B cell (primary cell): ENCODE measurements at regions not wholly inside any gene's neighbourhood (a gene's known extent, or its start where the extent isn't known, plus 50 kb on each side); places are given as distances from the start of the nearest gene placed in this dataset.
"Not testable (repeated sequence)": the region's sequence is repeated elsewhere in the genome, so short reads cannot be mapped to it uniquely, and the experiment has no call there.

Source experiments
- ATAC-seq: fragments of 200-7000 bp; cut with Tn5 transposase; one replicate; pipeline ENCODE4 v1.10.0; 2021; ENCODE audit warnings: low read depth, mild to moderate bottlenecking, moderate number of reproducible peaks, moderate library complexity
- CTCF ChIA-PET: fragments of 350-600 bp; sonication (Branson Sonifier 250); formaldehyde crosslinking; loops from one replicate; lab custom pipeline; 2021; ENCODE audit warnings: antibody characterized with exemption, inconsistent platforms; lab: Charles Lee
- POLR2A ChIA-PET: fragments of 350-600 bp; sonication (Branson Sonifier 250); formaldehyde crosslinking; loops from one replicate; lab custom pipeline; 2021; ENCODE audit warnings: antibody characterized with exemption; lab: Charles Lee
- DNase-seq: peaks from one replicate; pipeline ENCODE4 v3.0.0; 2013
- H2AFZ ChIP-seq: 2 replicates; pipeline ENCODE4 v1.6.1; 2012; ENCODE audit warnings: mild to moderate bottlenecking, low read depth, low read length; ENCODE audit not compliant: insufficient read depth, poor library complexity, severe bottlenecking
- H3K27ac ChIP-seq, 2 donors: 1 replicate in 1 of 2; 2 replicates in 1 of 2; pipeline ENCODE4 v1.5.1; 2012 to 2013; ENCODE audit warnings: low read length in 2 of 2, mild to moderate bottlenecking in 2 of 2, moderate library complexity in 1 of 2
- H3K27me3 ChIP-seq, 4 experiments: fragments of 200-600 bp in 1 of 4; sonication (generic) in 1 of 4; replicated peaks in 1 of 4; 1 replicate in 2 of 4; 2 replicates in 2 of 4; pipeline versions ENCODE4 v1.6.1 to v1.7.0; 2013 to 2016; ENCODE audit warnings: low read length in 3 of 4, mild to moderate bottlenecking in 2 of 4, mixed read lengths in 1 of 4, moderate library complexity in 1 of 4; ENCODE audit not compliant: insufficient read depth in 4 of 4, control insufficient read depth in 3 of 4; ENCODE audit errors: control extremely low read depth in 1 of 4
- H3K36me3 ChIP-seq, 2 experiments: replicated peaks in 1 of 2; 1 replicate in 1 of 2; 2 replicates in 1 of 2; pipeline versions ENCODE4 v1.6.1 to v1.7.1; 2013; ENCODE audit warnings: low read length in 1 of 2; ENCODE audit not compliant: insufficient read depth in 2 of 2, control insufficient read depth in 1 of 2; ENCODE audit errors: control extremely low read depth in 1 of 2, extremely low read depth in 1 of 2
- H3K4me1 ChIP-seq, 2 donors: fragments of 200-600 bp in 1 of 2; sonication (generic) in 1 of 2; 1 replicate in 1 of 2; 2 replicates in 1 of 2; pipeline versions ENCODE4 v1.5.1 to v1.6.1; 2013 to 2017; ENCODE audit warnings: low read length in 2 of 2; ENCODE audit not compliant: control insufficient read depth in 2 of 2, insufficient read depth in 2 of 2
- H3K4me2 ChIP-seq: replicated peaks from 2 replicates; pipeline ENCODE3; 2012; ENCODE audit warnings: mild to moderate bottlenecking, low read depth, low read length; ENCODE audit not compliant: poor library complexity, severe bottlenecking
- H3K4me3 ChIP-seq, 5 experiments: fragments of 200-600 bp in 1 of 5; sonication (generic) in 1 of 5; 1 replicate in 3 of 5; 2 replicates in 2 of 5; pipeline versions ENCODE4 v1.5.1 to v1.7.0; 2011 to 2016; ENCODE audit warnings: low read length in 4 of 5, mild to moderate bottlenecking in 4 of 5, low read depth in 2 of 5, control low read depth in 1 of 5, moderate library complexity in 1 of 5; ENCODE audit not compliant: insufficient read depth in 1 of 5; ENCODE audit errors: control extremely low read depth in 1 of 5, extremely low read depth in 1 of 5
- H3K79me2 ChIP-seq: fragments of 200-600 bp; sonication (generic); one replicate; pipeline ENCODE4 v1.6.0; 2016; ENCODE audit warnings: low read length; ENCODE audit not compliant: control insufficient read depth, insufficient read depth
- H3K9ac ChIP-seq: fragments of 200-600 bp; sonication (generic); 2 replicates; pipeline ENCODE4 v1.6.1; 2017; ENCODE audit warnings: mild to moderate bottlenecking, low read length, moderate library complexity
- H3K9me3 ChIP-seq, 3 donors: one replicate each; pipeline versions ENCODE4 v1.6.1 to v1.7.1; 2013; ENCODE audit warnings: low read length in 2 of 3; ENCODE audit not compliant: control insufficient read depth in 2 of 3, insufficient read depth in 1 of 3; ENCODE audit errors: control extremely low read depth in 1 of 3
- H4K20me1 ChIP-seq: 2 replicates; pipeline ENCODE4 v1.6.0; 2012; ENCODE audit warnings: mild to moderate bottlenecking, low read length; ENCODE audit not compliant: insufficient read depth, control insufficient read depth, poor library complexity, severe bottlenecking
- H3K27ac Mint-ChIP-seq: one replicate; pipeline ENCODE4 v1.8.0; 2021; ENCODE audit warnings: mixed read lengths
- H3K27me3 Mint-ChIP-seq: one replicate; pipeline ENCODE4 v1.8.0; 2021; ENCODE audit warnings: mixed read lengths
- H3K4me1 Mint-ChIP-seq: one replicate; pipeline ENCODE4 v1.8.0; 2021; ENCODE audit warnings: mixed read lengths
- H3K4me3 Mint-ChIP-seq: one replicate; pipeline ENCODE4 v1.8.0; 2021; ENCODE audit warnings: mixed read lengths
- H3K9me3 Mint-ChIP-seq: one replicate; pipeline ENCODE4 v1.8.0; 2022; ENCODE audit warnings: mixed read lengths; ENCODE audit not compliant: insufficient read depth
- EZH2 ChIP-seq: IDR thresholded peaks from 2 replicates; pipeline ENCODE4 v1.6.1; 2012; ENCODE audit warnings: borderline replicate concordance, low read depth, mild to moderate bottlenecking, moderate library complexity, low read length; ENCODE audit not compliant: insufficient read depth, poor library complexity, severe bottlenecking
- WGBS: methylation state at CpG from one replicate; pipeline ENCODE4 v1.1.5; 2013; ENCODE audit warnings: missing lambda C conversion rate; ENCODE audit not compliant: insufficient coverage; 5-methylcytosine and 5-hydroxymethylcytosine counted together
- intact Hi-C: fragments of 100-400 bp; cut with micrococcal nuclease; formaldehyde crosslinking; loops from one replicate; pipeline ENCODE4 v1.10.0; 2022
- TF ChIP-seq, protein P1 (sequence below): fragments of 200-600 bp; IDR thresholded peaks from one replicate; pipeline ENCODE4 v1.8.0; 2022; ENCODE audit warnings: antibody characterized with exemption, mild to moderate bottlenecking

DNA sequence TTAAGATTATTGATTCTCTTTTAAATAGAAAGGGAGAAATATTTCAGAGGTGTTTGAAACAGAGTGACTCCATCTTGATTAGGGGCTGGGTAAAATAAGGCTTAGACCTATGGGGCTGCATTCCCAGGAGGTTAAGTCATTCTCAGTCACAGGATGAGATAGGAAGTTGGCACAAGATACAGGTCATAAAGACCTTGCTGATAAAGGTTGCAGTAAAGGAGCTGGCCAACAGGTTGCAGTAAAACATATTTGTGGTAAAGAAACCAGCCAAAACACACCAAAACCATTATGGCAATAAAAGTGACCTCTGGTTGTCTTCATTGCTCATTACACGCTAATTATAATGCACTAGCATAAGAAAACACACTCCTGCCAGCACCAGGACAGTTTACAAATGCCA lies 165.0 kb downstream of the SPIN4 start:
- intact Hi-C loops: no loop called here
- ChIA-PET CTCF (no interaction called here), POLR2A (no interaction called here)
- ATAC-seq: no peak
- H3K9me3 ChIP-seq: no peaks in the 10 kb centered on the region
- no peak overlapping the region for H3K9ac ChIP-seq
- no peak overlapping the region for H3K4me3 Mint-ChIP-seq
- no peak overlapping the region for H2AFZ ChIP-seq
- H3K36me3 ChIP-seq: no peaks in the 10 kb centered on the region
- H3K27ac Mint-ChIP-seq: no peak overlapping the region
- TF ChIP-seq, protein P1, sequence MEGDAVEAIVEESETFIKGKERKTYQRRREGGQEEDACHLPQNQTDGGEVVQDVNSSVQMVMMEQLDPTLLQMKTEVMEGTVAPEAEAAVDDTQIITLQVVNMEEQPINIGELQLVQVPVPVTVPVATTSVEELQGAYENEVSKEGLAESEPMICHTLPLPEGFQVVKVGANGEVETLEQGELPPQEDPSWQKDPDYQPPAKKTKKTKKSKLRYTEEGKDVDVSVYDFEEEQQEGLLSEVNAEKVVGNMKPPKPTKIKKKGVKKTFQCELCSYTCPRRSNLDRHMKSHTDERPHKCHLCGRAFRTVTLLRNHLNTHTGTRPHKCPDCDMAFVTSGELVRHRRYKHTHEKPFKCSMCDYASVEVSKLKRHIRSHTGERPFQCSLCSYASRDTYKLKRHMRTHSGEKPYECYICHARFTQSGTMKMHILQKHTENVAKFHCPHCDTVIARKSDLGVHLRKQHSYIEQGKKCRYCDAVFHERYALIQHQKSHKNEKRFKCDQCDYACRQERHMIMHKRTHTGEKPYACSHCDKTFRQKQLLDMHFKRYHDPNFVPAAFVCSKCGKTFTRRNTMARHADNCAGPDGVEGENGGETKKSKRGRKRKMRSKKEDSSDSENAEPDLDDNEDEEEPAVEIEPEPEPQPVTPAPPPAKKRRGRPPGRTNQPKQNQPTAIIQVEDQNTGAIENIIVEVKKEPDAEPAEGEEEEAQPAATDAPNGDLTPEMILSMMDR: no peak
- no peak for TF ChIP-seq EZH2
- no peaks in the 10 kb centered on the region for H3K4me1 ChIP-seq
- DNase-seq: no peak
- no peak overlapping the region for H3K27ac ChIP-seq
- 100% methylated on average over 1 of the region's 1 CpG for WGBS
- H3K27me3 ChIP-seq: no peaks in the 10 kb centered on the region
- H4K20me1 ChIP-seq: no peaks in the 10 kb centered on the region
- H3K27me3 Mint-ChIP-seq: no peaks in the 10 kb centered on the region
- H3K4me1 Mint-ChIP-seq: no peaks in the 10 kb centered on the region
- no peaks in the 10 kb centered on the region for H3K79me2 ChIP-seq
- no peaks in the 10 kb centered on the region for H3K9me3 Mint-ChIP-seq
- no peak overlapping the region for H3K4me3 ChIP-seq
- no peak overlapping the region for H3K4me2 ChIP-seq

DNA sequence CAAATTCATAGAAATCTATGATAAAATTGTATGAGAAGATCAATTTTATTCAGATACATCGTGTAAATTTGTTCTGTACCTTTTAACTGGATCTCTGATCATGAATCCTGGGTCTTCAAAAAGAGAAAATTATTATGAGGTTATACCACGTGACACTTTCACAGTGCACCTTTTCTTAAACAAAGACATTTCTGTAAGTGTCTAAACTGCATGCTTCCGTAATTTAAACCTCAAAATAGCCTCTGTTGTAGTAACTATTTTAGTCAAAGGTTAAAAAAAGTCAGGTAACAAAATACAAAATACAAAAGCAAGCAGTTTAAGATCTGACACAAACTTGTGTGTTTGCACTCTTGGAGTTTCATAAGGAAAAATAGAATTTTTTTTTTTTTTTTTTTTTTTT lies 171.3 kb downstream of the SPIN4 start:
- H4K20me1 ChIP-seq, H3K27ac Mint-ChIP-seq, H3K4me2 ChIP-seq, CTCF ChIA-PET, H2AFZ ChIP-seq, POLR2A ChIA-PET, H3K27ac ChIP-seq, H3K9me3 Mint-ChIP-seq, H3K4me3 Mint-ChIP-seq, H3K9ac ChIP-seq, H3K4me3 ChIP-seq, H3K36me3 ChIP-seq, H3K4me1 Mint-ChIP-seq, H3K9me3 ChIP-seq, intact Hi-C loops, H3K4me1 ChIP-seq, H3K79me2 ChIP-seq, ATAC-seq, DNase-seq, H3K27me3 ChIP-seq, H3K27me3 Mint-ChIP-seq: not testable (repeated sequence)
- no CpG with 5 or more reads among the region's 3 CpGs for WGBS

DNA sequence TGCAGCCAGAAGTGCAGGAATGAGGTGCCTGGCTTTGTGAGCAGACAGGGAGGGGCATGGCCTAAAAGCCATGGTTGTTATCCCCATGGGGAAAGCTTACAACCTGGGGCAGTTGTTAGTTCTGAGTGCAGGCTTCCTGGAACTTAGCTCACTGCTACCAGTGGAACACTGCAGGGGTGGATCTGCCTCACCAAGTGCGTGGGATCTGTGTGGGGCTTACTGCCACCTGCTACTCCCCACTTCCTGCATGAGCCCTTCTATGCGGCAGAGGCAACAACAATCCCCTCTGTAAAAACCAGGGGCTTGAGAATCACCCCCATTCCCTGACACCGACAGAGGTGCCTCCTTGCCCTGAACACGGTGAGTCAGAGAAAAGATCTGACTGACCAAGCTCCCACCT lies 174.6 kb downstream of the SPIN4 start:
- H3K36me3 ChIP-seq, H3K27ac ChIP-seq, H4K20me1 ChIP-seq, POLR2A ChIA-PET, H3K79me2 ChIP-seq, H3K27ac Mint-ChIP-seq, H3K27me3 ChIP-seq, H3K9me3 ChIP-seq, H3K4me2 ChIP-seq, H3K9ac ChIP-seq, intact Hi-C loops, CTCF ChIA-PET, H3K4me1 Mint-ChIP-seq, H2AFZ ChIP-seq, H3K4me3 Mint-ChIP-seq, ATAC-seq, H3K4me1 ChIP-seq, H3K27me3 Mint-ChIP-seq, H3K4me3 ChIP-seq, DNase-seq, H3K9me3 Mint-ChIP-seq: not testable (repeated sequence)
- WGBS: no CpG with 5 or more reads among the region's 4 CpGs
